NAMALWA (cell line): ENCODE measurements at regions not wholly inside any gene's neighbourhood (a gene's known extent, or its start where the extent isn't known, plus 50 kb on each side); places are given as distances from the start of the nearest gene placed in this dataset.
"Not testable (repeated sequence)": the region's sequence is repeated elsewhere in the genome, so short reads cannot be mapped to it uniquely, and the experiment has no call there.

Source experiments
- DNase-seq: peaks from one replicate; pipeline ENCODE4 v3.0.0-alpha.2; 2015; ENCODE audit warnings: low spot score

- DNase-seq, result no peak
These were observed 83.6 kb upstream of the BLID start for GRCh38 chr11:122199661-122200060.

DNA sequence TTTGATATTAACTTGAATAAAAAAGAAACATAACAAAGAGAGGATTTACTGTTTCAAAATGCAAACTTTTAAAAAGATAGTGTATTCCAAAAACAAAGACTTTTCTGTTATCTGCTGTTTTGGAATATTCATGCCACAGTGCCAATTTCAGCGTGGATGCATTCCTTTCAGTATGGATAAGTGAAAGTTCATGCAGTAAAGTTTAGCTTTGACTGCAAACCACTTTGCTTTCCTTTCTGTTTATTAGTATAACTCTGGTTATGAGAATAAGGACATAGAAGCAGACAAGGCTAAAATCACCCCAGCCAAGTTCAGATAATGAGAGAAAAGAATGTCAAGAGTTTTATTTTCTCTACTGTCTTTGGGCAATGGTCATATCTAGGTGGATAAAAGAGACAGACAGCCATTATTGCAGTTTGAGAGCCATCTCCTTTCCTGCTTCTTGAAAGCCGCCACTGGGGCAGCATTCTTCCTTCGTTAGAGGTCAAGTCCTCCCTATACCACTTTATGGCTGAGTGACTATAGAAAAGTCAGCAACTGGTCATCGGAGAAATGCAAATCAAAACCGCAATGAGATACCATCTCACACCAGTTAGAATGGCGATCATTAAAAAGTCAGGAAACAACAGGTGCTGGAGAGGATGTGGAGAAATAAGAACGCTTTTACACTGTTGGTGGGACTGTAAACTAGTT lies 82.4 kb upstream of the BLID start:
- no peak for DNase-seq

GRCh38 chr11:122197066-122197987 lies 81.3 kb upstream of the BLID start:
- no peak for DNase-seq

- no peak for DNase-seq
These were observed 79.8 kb upstream of the BLID start for GRCh38 chr11:122195790-122196189.

DNA sequence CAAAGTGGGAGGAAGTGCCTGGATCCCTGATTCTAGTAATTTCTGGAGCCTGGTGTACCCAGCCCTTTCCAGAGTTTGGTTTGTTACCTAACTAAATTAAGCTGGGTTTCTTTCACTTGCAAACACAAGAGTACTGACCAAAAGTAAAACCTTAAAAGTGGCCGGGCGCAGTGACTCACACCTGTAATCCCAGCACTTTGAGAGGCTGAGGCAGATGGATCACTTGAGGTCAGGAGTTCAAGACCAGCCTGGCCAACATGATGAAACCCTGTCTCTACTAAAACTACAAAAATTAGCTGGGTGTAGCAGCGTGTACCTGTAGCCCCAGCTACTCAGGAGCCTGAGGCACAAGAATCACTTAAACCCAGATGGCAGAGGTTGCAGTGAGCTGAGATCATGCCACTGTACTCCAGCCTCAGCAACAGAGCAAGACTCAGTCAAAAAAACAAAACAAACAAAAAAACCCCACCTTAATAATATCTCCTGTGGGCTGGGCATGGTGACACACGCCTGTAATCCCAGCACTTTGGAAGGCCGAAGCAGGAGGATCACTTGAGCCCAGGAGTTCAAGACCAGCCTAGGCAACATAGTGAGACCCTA lies 78.0 kb upstream of the BLID start:
- DNase-seq, result not testable (repeated sequence)

GRCh38 chr11:122193457-122193856 lies 77.4 kb upstream of the BLID start:
- no peak for DNase-seq

GRCh38 chr11:122192634-122193255 lies 76.7 kb upstream of the BLID start:
- DNase-seq, result no peak

DNA sequence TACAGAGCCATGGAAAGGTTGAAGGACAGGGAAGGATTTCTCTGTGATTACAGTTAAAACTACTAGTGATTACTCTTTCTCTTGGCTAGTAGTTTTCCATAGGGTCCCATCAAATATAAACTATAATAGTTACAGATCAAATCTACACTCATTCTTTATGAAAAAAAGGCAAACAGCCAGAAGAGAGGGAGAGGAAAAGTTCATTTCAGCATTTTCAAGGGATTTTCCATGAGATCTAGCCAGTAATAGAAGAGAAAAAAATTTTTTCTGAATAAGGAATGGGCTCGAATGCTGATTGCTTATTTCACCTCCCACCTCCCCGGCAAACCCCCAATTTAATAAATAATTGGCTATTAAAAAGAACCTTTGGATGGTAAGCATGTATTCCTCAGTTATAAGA lies 74.8 kb upstream of the BLID start:
- DNase-seq, result no peak

DNA sequence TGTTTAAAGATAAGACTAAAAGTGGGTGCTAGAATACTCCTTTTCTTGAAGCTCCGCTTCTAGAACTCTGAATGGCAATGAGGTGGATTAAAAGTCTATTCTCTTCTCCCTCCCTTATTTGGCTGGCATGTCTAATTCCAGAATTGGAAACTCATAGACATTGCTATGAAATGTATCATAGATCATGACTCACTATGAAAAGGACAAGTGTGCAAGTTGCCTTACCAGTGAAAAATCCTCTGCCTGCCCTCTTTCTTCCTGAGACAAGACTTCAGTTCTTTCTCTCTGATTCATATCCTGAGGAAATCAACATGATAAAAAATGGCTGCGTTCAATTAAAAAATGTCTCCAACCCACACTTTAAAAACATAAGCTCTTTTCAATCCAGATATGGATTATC lies 73.2 kb upstream of the BLID start:
- no peak for DNase-seq

- no peak for DNase-seq
These were observed 71.6 kb upstream of the BLID start for GRCh38 chr11:122187373-122188165.

DNA sequence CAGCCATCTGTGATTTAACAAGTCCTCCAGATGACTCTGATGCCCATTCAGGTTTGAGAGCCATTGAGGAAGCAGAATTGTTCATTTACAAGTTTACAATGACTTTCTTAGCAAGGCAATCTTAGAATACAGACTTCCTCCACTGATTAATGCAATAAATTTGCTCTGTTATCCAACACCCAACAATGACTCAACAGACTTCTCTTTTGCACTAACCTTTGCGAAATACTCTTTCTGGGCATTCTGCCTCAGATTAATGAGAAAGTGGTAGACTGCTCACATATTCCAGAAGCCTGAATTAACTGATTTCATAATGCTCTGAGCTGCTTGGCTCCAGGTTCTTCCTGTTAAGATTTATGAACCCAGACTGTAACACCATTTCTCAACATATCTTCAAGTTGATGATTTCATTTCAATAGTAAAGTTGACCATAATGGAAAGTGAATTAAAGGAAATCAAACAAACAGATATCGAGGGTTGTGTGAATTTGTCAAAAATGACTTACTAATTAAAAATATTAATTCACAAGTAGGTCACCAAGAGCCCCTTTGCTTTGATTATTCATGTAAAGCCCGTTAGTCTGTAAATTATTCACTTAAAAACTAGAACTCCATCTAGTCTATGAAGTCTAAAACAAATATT lies 70.5 kb upstream of the BLID start:
- no peak for DNase-seq

DNA sequence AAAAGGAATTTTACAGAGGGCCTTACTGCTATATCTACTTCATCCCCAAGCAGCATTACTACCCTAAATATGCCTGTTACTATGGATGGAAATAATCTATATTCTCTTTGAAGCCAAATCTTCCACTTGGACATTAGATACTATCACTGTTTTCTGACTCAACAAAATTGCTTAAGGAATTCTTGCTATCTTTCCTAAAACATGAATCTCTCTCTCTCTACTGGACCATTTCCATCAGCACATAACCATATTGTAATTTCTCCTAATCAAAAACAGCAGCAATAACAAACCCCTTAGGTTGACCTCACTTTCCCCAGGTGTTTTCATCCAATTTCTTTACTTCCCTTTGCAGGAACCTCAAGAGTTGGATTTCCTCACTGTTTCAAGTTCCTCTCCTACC lies 67.9 kb upstream of the BLID start:
- DNase-seq, result no peak

DNA sequence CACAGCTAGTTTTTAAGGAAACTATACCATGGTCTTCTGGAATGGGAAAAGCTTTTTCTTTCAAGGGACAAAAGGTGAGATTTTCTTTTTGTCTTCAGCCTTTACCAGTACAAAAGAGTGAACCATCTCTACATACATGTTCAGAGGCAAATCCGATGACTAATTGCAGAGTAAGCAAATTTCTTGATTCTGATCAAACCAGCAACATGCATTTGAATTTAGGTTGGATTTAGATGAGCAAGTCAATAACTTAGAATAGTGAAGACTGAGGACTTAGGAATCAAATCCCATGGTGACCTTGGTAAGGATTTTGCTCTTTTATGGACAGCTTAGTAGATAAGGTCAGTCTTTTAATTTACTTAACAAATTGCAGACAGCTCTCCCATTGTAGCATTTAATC lies 65.9 kb upstream of the BLID start:
- no peak for DNase-seq

- no peak for DNase-seq
These were observed 65.4 kb upstream of the BLID start for GRCh38 chr11:122181372-122181771.

GRCh38 chr11:122179961-122180834 lies 64.2 kb upstream of the BLID start:
- no peak for DNase-seq

- DNase-seq, result no peak
These were observed 62.8 kb upstream of the BLID start for GRCh38 chr11:122178795-122179194.

- DNase-seq, result no peak
These were observed 61.2 kb upstream of the BLID start for GRCh38 chr11:122177238-122177637.

DNA sequence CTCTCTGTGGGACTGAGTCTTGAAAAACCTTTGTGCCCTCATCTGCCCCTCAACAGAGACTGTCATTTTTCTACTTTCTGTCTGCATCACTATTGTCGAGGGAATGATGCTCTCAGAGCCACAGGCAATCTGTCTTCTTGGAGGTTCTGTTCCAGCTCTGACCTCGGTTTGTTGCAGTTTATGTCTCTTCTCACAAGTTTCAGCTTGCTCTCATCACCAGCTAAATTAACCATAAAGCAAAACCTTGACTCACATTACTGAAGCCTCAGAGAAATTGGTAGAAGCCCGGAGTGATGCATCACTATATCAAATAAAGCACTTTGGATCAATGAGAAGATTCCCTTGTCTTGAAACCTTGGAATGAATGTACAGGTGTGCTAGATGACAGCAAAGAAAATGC lies 60.6 kb upstream of the BLID start:
- DNase-seq, result no peak

DNA sequence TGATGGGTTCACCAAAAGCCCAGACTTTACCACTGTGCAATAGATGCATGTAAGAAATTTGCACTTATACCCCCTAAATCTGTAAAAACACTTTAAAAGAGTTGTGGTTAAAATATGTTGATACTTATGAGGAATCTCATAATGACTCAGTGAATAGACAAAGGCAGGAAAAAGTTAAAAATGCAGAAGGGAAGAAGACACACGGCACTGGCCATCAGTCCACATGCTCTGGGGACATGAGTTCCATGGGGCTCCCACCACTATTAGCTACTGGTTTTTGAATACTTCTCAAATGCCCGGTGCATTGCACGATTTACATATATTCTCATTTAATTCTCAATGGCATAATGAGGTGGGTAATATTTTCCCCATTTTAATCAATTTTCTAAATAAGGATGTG lies 59.3 kb upstream of the BLID start:
- DNase-seq, result no peak

DNA sequence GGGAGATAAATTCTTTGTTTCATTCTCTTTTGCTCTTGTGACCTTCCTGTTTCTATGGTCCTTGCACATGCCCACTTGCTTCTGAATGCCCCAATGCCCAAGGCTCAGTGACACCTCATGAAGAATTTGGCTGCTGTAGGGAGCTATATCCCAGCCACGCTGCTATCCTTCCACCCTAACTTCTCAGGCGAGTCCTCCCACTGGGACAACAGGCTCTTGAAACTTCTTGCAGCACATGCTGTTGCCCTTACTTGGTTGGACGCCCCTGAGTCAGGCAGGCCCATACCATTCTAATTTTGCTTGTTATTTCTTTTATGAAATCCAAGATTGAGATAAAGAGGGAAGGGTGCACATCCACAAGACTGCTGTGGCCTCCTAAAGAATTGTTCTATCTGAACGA lies 57.6 kb upstream of the BLID start:
- DNase-seq, result no peak
